Stomach (tissue), 8 donors: ENCODE measurements at regions not wholly inside any gene's neighbourhood (a gene's known extent, or its start where the extent isn't known, plus 50 kb on each side); places are given as distances from the start of the nearest gene placed in this dataset.

Experiments used
- DNase-seq, 2 donors: peaks; one replicate each; pipeline versions ENCODE4 v3.0.0 to v3.0.0-alpha.2; 2013 to 2019
- H3K27ac ChIP-seq, 5 donors: fragments of 200-600 bp in 4 of 5; sonication (generic) in 4 of 5; one replicate each; pipeline ENCODE4 v1.5.1; 2013 to 2019; ENCODE audit warnings: mild to moderate bottlenecking in 1 of 5, moderate library complexity in 1 of 5
- H3K27me3 ChIP-seq, 3 donors: fragments of 200-600 bp; sonication (generic); one replicate each; pipeline ENCODE4 v1.5.1; 2017 to 2019; ENCODE audit warnings: mixed run types in 1 of 3
- H3K36me3 ChIP-seq, 4 donors: fragments of 200-600 bp; sonication (generic); 1 replicate in 3 of 4; 2 replicates in 1 of 4; pipeline ENCODE4 v1.5.1; 2016 to 2019
- H3K4me1 ChIP-seq, 4 donors: fragments of 200-600 bp; sonication (generic); one replicate each; pipeline ENCODE4 v1.5.1; 2016 to 2019
- H3K4me3 ChIP-seq, 4 donors: fragments of 200-600 bp; sonication (generic) in 3 of 4; one replicate each; pipeline ENCODE4 v1.5.1; 2016 to 2019; ENCODE audit warnings: mild to moderate bottlenecking in 1 of 4
- H3K9me3 ChIP-seq, 4 donors: fragments of 200-600 bp; sonication (generic); one replicate each; pipeline ENCODE4 v1.5.1; 2016 to 2019
- CTCF ChIP-seq, 7 experiments: fragments of 450-650 bp in 4 of 7; fragments of 200-600 bp in 3 of 7; sonication (generic) in 3 of 7; IDR thresholded peaks; one replicate each; pipeline ENCODE4 v1.5.1; 2016 to 2019; ENCODE audit warnings: antibody characterized with exemption in 7 of 7, control low read depth in 2 of 7, mild to moderate bottlenecking in 1 of 7
- EP300 ChIP-seq: sonication (generic); formaldehyde crosslinking; IDR thresholded peaks from one replicate; pipeline ENCODE4 v1.6.1; 2017; ENCODE audit warnings: antibody characterized with exemption
- POLR2A ChIP-seq, 4 donors: fragments of 450-650 bp; IDR thresholded peaks; one replicate each; pipeline ENCODE4 v1.6.1; 2016; ENCODE audit warnings: antibody characterized with exemption in 4 of 4, control low read depth in 2 of 4, mild to moderate bottlenecking in 1 of 4, moderate library complexity in 1 of 4
- POLR2AphosphoS5 ChIP-seq, 3 donors: sonication (generic); formaldehyde crosslinking; IDR thresholded peaks; one replicate each; pipeline ENCODE4 v1.6.1; 2016; ENCODE audit warnings: antibody characterized with exemption in 3 of 3
- WGBS, 5 donors: extraction: QIAGEN DNeasy Blood & Tissue Kit in 3 of 5; methylation state at CpG; one replicate each; pipeline versions ENCODE4 v1.1.5 to v1.1.7; 2013 to 2018; 5-methylcytosine and 5-hydroxymethylcytosine counted together
- intact Hi-C: fragments of 100-400 bp; cut with DNase I; formaldehyde crosslinking; loops from one replicate; pipeline ENCODE4 v1.15.1; 2023; ENCODE audit warnings: low total_unique reads
- donor health status: healthy with polysubstance abuse.
- donor health status: Bipolar disorder and iron deficiency.
- donor health status: healthy.

- Histone ChIP-seq H3K27ac (no peak overlapping the region), H3K4me1 (peaks cover 0 to 19% (median 1%) of the 10 kb centered on the region in 4 donors), H3K9me3 (no peaks in the 10 kb centered on the region), H3K4me3 (no peak overlapping the region), H3K27me3 (no peaks in the 10 kb centered on the region), H3K36me3 (no peaks in the 10 kb centered on the region)
- no peak for TF ChIP-seq EP300
- no peak for TF ChIP-seq POLR2AphosphoS5 (IDR thresholded peaks at IDR 0.05)
- TF ChIP-seq POLR2A (IDR thresholded peaks at IDR 0.05), result no peak
- TF ChIP-seq CTCF (IDR thresholded peaks at IDR 0.05), result no peak
- no peak for DNase-seq
- WGBS, 5 donors, result 52 to 71% (median 65%) methylated on average over 1 of the region's 1 CpG
- intact Hi-C loops, result no loop called here
Measured at GRCh38 chr1:186574926-186575325, 105.3 kb downstream of the PTGS2 start.

GRCh38 chr1:186572509-186572908 is 107.7 kb downstream of the PTGS2 start:
- TF ChIP-seq POLR2A (IDR thresholded peaks at IDR 0.05) (no peak), POLR2AphosphoS5 (IDR thresholded peaks at IDR 0.05) (no peak), CTCF (IDR thresholded peaks at IDR 0.05) (no peak), EP300 (no peak)
- intact Hi-C loops, result no loop called here
- 85 to 95% (median 90%) methylated on average over 3 of the region's 3 CpGs for WGBS, 5 donors

GRCh38 chr1:186571771-186572170 is 108.5 kb downstream of the PTGS2 start:
- DNase-seq, result no peak
- Histone ChIP-seq H3K36me3 (no peaks in the 10 kb centered on the region), H3K9me3 (no peaks in the 10 kb centered on the region), H3K27ac (no peak overlapping the region), H3K4me3 (no peak overlapping the region), H3K27me3 (no peaks in the 10 kb centered on the region), H3K4me1 (peaks cover 0 to 19% (median 0%) of the 10 kb centered on the region in 4 donors)
- no peak for TF ChIP-seq POLR2AphosphoS5 (IDR thresholded peaks at IDR 0.05)
- TF ChIP-seq CTCF (IDR thresholded peaks at IDR 0.05), result no peak
- TF ChIP-seq POLR2A (IDR thresholded peaks at IDR 0.05), result no peak
- no peak for TF ChIP-seq EP300
- intact Hi-C loops, result no loop called here

More at GRCh38 chr1:186572509-186572908, 107.7 kb downstream of the PTGS2 start:
- no peaks in the 10 kb centered on the region for H3K27me3 ChIP-seq
- no peak for DNase-seq
- peaks cover 0 to 19% (median under 1%) of the 10 kb centered on the region in 4 donors for H3K4me1 ChIP-seq
- H3K36me3 ChIP-seq, result no peaks in the 10 kb centered on the region
- no peak overlapping the region for H3K4me3 ChIP-seq
- H3K9me3 ChIP-seq, result no peaks in the 10 kb centered on the region
- H3K27ac ChIP-seq, result no peak overlapping the region

GRCh38 chr1:186569856-186570255 is 108.9 kb upstream of the PDC start:
- intact Hi-C loops, result no loop called here
- DNase-seq, result no peak
- no peaks in the 10 kb centered on the region for H3K36me3 ChIP-seq
- H3K4me1 ChIP-seq, result peaks cover 0 to 1% (median 0%) of the 10 kb centered on the region in 4 donors
- TF ChIP-seq CTCF (IDR thresholded peaks at IDR 0.05), result no peak
- no peak for TF ChIP-seq EP300
- TF ChIP-seq POLR2A (IDR thresholded peaks at IDR 0.05), result no peak
- TF ChIP-seq POLR2AphosphoS5 (IDR thresholded peaks at IDR 0.05), result no peak
- H3K9me3 ChIP-seq, result no peaks in the 10 kb centered on the region
- H3K27me3 ChIP-seq, result no peaks in the 10 kb centered on the region
- H3K27ac ChIP-seq, result no peak overlapping the region
- no peak overlapping the region for H3K4me3 ChIP-seq
